Lung (tissue), 11 donors: ENCODE measurements at regions not wholly inside any gene's neighbourhood (a gene's known extent, or its start where the extent isn't known, plus 50 kb on each side); places are given as distances from the start of the nearest gene placed in this dataset.

ENCODE experiments used
- ATAC-seq: fragments of 200-7000 bp; cut with Tn5 transposase; one replicate; pipeline ENCODE4 v1.9.1; 2020; ENCODE audit warnings: moderate number of reproducible peaks; ENCODE audit not compliant: insufficient read depth, low FRiP score
- DNase-seq, 3 donors: peaks; one replicate each; pipeline ENCODE4 v3.0.0-alpha.2; 2013 to 2017
- H3K27ac ChIP-seq, 2 donors: one replicate each; pipeline ENCODE4 v1.5.1; 2013; ENCODE audit warnings: mild to moderate bottlenecking in 2 of 2, moderate library complexity in 2 of 2, control low read depth in 1 of 2, inconsistent platforms in 1 of 2, low read depth in 1 of 2, low read length in 1 of 2
- H3K27me3 ChIP-seq, 3 donors: one replicate each; pipeline ENCODE4 v1.5.1; 2013; ENCODE audit warnings: low read length in 2 of 3; ENCODE audit not compliant: control insufficient read depth in 3 of 3, insufficient read depth in 3 of 3
- H3K36me3 ChIP-seq, 4 donors: one replicate each; pipeline ENCODE4 v1.5.1; 2013; ENCODE audit warnings: low read length in 4 of 4, mild to moderate bottlenecking in 1 of 4, moderate library complexity in 1 of 4; ENCODE audit not compliant: control insufficient read depth in 4 of 4, insufficient read depth in 4 of 4
- H3K4me1 ChIP-seq, 5 donors: one replicate each; pipeline ENCODE4 v1.5.1; 2013; ENCODE audit warnings: low read length in 5 of 5, mild to moderate bottlenecking in 2 of 5, moderate library complexity in 1 of 5; ENCODE audit not compliant: control insufficient read depth in 5 of 5, insufficient read depth in 5 of 5
- H3K4me3 ChIP-seq: one replicate; pipeline ENCODE4 v1.5.1; 2013; ENCODE audit warnings: mild to moderate bottlenecking, control low read depth, moderate library complexity
- H3K9ac ChIP-seq, 2 donors: one replicate each; pipeline ENCODE4 v1.5.1; 2013; ENCODE audit warnings: low read length in 2 of 2, control low read depth in 1 of 2; ENCODE audit not compliant: insufficient read depth in 1 of 2
- H3K9me3 ChIP-seq, 4 donors: one replicate each; pipeline ENCODE4 v1.5.1; 2013; ENCODE audit warnings: low read length in 3 of 4, mild to moderate bottlenecking in 1 of 4, moderate library complexity in 1 of 4; ENCODE audit not compliant: control insufficient read depth in 4 of 4, insufficient read depth in 3 of 4
- CTCF ChIP-seq: IDR thresholded peaks from 2 replicates; pipeline ENCODE4 v1.5.1; 2012; ENCODE audit warnings: mild to moderate bottlenecking; ENCODE audit errors: control extremely low read depth, extremely low read depth
- WGBS, 2 donors: extraction: QIAGEN DNeasy Blood & Tissue Kit; methylation state at CpG; one replicate each; pipeline ENCODE4 v1.1.7; 2013; 5-methylcytosine and 5-hydroxymethylcytosine counted together
- donor health status: control.
- donor health status: control.
- donor health status: Bipolar disorder and iron deficiency.
- donor health status: healthy.
- donor health status: DM: yes; HTN: yes; CAD: no.

GRCh38 chr16:72400257-72401083 is 228.5 kb upstream of the PMFBP1 start:
- H3K36me3 ChIP-seq = no peaks in the 10 kb centered on the region
- TF ChIP-seq CTCF = peak; percentile 20
- no peaks in the 10 kb centered on the region for H3K9me3 ChIP-seq
- ATAC-seq = peak; percentile 87
- no peaks in the 10 kb centered on the region for H3K27me3 ChIP-seq
- no peak overlapping the region for H3K9ac ChIP-seq
- DNase-seq = peak; percentile 62 to 89 (median 82)
- no peak overlapping the region for H3K4me3 ChIP-seq
- H3K4me1 ChIP-seq = peaks cover 0 to 5% (median 0%) of the 10 kb centered on the region in 5 donors
- no peak overlapping the region for H3K27ac ChIP-seq
- WGBS, 2 donors = 40 to 51% methylated on average over 6 of the region's 6 CpGs

GRCh38 chr16:72399811-72400210 is 227.9 kb upstream of the PMFBP1 start:
- Histone ChIP-seq H3K36me3 (no peaks in the 10 kb centered on the region), H3K9ac (no peak overlapping the region), H3K27ac (no peak overlapping the region), H3K9me3 (no peaks in the 10 kb centered on the region), H3K27me3 (no peaks in the 10 kb centered on the region), H3K4me3 (no peak overlapping the region), H3K4me1 (peaks cover 0 to 5% (median 0%) of the 10 kb centered on the region in 5 donors)
- no peak for TF ChIP-seq CTCF
- ATAC-seq (no peak), DNase-seq (no peak)
- WGBS, 2 donors = 82 to 94% methylated on average over 1 of the region's 1 CpG

- Histone ChIP-seq H3K36me3 (no peaks in the 10 kb centered on the region), H3K9ac (no peak overlapping the region)
Measured at GRCh38 chr16:72397876-72398275, 225.9 kb upstream of the PMFBP1 start.

More at GRCh38 chr16:72397876-72398275, 225.9 kb upstream of the PMFBP1 start:
- no peak overlapping the region for H3K4me3 ChIP-seq
- DNase-seq = peak in 2 of 3 donors; percentile 51 to 52
- no peak overlapping the region for H3K27ac ChIP-seq
- peaks cover 0 to 4% (median 0%) of the 10 kb centered on the region in 4 donors for H3K9me3 ChIP-seq
- no peaks in the 10 kb centered on the region for H3K27me3 ChIP-seq
- no peak for ATAC-seq
- H3K4me1 ChIP-seq = peaks cover 0 to 5% (median 0%) of the 10 kb centered on the region in 5 donors
- no peak for TF ChIP-seq CTCF
